NCI-H446 (cell line): ENCODE measurements at regions not wholly inside any gene's neighbourhood (a gene's known extent, or its start where the extent isn't known, plus 50 kb on each side); places are given as distances from the start of the nearest gene placed in this dataset.

ENCODE experiments used
- DNase-seq, 2 experiments: peaks; one replicate each; lab custom pipeline; 2025; lab: John Stamatoyannopoulos, UW

GRCh38 chr17:77394540-77395295 is 253.9 kb downstream of the SEC14L1 start:
- no peak for DNase-seq

DNA sequence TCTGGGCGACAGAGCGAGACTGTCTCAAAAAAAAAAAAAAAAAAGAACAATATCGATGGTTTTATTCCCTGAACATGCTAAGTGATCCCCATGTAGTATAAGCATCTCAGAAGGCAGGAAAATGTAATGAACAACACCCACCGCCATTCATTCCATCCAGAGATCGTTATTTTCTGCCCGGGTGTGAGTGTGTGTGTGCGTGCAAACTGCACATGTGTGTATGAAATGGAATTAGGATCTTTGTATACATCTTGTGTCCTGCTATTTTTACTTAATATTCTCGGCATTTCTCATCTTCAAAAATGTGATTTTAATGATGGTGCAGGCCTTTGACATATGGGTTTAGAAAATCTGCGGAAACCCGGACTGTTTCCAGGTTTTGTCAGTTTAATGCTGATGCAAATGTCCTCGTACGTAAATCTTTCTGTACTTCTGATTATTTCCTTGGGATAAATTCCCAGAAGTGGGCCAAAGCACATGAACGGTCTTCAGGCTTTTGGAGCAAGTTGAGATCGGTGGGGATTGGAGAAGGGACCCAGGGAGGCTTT is 254.8 kb downstream of the SEC14L1 start:
- no peak for DNase-seq

GRCh38 chr17:77396610-77397009 is 255.8 kb downstream of the SEC14L1 start:
- DNase-seq, result peak in 1 of 2 experiments; percentile 43

- no peak for DNase-seq
Observed at GRCh38 chr17:77398274-77398673, 257.5 kb downstream of the SEC14L1 start.

GRCh38 chr17:77399319-77399957 is 258.7 kb downstream of the SEC14L1 start:
- DNase-seq, result no peak

DNA sequence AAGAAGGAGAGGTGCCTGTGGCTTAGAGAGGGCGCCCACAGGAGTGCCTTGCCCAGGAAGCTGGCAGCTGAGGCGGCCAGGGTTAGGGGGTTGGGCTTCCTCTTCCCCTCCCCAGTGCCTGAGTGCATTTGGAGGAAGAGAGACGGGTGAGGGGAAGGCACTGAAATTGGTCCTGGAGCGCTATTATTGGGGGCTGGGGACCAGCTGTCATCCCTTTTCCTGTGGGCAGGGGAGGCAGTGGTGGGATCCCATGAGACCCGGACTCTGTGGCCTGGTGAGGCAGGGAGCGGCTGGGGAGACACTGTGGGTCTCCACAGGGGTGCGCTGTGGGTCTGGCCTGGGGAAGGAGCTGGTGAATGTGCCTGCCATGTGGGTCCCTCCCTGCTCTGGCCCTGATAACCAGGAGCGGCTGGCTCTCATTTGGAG is 259.7 kb downstream of the SEC14L1 start:
- peak in 1 of 2 experiments; percentile 65 for DNase-seq

GRCh38 chr17:77402159-77402731 is 261.5 kb downstream of the SEC14L1 start:
- DNase-seq, result no peak

DNA sequence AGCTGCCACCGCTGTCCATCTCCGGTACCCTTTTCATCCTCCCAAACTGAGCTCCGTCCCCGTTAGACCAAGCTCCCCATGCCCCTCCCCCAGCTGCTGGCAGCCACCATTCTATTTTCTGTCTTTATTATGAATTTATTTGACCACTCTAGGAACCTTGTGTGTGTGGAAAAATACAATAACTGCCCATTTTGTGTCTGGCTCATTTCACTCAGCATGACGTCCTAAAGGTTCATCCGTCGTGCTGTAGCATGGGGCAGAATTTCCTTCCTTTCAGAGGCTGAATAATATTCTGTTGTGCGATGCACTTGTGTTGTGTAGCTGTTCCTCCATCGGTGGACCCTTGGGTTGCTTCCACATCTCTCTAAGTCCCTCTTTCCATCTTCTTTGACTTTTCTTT is 263.1 kb downstream of the SEC14L1 start:
- DNase-seq, result no peak

DNA sequence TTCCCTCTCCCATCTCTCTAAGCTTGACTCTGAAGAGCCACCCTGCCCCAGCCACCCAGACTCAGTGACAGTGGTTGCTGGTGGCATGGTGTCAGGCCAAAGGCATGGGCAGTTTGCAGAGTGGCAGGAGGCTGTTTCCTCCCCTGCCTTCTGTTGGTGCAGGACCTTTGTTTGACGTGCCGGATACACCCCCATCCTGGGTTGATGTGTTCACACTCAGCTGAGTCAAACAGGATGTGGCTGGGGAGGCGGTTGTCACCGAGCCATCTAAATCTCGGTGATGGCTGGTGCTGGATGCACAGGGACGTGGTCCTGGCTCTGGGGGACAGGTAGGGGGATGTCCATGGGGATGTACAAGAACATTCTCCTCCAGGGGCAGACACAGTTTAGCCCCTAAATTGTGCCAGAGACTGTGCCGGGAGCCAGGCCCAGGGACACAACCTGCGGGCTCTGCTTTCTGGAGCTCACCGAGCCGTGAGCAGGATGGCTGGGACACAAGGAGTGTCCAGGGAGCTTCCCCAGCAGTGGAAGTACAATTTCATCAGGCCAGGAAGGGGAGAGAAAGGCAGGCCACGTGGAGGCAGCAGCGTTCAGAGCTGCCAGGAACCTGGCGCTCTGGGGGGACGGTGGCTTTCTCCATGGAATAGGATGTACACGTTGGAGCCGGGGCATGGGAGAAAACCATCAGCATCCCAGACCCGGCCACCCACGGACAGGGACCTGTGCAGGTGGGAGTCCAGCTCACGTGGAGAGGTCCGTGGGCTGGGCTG is 264.2 kb downstream of the SEC14L1 start:
- no peak for DNase-seq

DNA sequence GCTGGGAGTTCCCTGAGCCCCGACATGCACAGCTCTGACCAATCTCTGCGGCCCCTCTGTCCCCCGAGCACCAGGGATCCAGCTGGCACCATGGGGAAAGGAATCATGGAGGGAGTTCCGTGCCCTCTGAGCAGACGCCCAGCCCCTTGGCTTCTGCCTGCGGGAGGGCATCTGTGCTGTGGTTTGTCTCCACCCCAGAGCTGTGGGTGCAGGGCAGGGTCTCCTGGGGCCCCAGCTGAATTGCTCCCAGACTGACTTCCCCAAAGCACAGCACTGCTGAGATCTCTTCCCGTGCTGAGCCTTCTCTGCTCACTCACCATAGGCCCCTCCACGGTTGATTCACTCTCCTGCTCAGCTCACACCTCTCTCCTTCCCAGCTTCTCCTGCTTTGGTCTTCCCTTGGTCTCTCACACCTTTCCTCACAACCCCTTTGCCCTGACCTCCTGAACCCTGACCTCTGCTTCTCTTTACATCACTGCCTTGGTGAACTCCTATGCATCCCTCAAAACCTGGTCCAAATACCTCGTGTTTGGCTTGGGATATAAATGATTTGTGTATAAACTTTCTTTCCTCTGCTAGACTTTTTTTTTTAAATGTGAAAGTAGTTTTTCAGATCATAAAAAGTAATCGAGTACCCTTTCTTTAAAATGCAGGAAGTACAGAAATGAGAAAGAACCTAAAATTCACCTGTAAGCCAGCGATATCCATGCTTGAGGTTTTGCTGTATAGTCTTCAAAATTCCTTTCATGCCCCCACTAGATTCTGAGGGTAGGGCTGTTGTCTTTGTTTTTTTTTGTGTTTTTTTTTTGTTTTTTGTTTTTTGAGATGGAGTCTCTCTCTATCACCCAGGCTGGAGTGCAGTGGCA is 265.3 kb downstream of the SEC14L1 start:
- no peak for DNase-seq

DNA sequence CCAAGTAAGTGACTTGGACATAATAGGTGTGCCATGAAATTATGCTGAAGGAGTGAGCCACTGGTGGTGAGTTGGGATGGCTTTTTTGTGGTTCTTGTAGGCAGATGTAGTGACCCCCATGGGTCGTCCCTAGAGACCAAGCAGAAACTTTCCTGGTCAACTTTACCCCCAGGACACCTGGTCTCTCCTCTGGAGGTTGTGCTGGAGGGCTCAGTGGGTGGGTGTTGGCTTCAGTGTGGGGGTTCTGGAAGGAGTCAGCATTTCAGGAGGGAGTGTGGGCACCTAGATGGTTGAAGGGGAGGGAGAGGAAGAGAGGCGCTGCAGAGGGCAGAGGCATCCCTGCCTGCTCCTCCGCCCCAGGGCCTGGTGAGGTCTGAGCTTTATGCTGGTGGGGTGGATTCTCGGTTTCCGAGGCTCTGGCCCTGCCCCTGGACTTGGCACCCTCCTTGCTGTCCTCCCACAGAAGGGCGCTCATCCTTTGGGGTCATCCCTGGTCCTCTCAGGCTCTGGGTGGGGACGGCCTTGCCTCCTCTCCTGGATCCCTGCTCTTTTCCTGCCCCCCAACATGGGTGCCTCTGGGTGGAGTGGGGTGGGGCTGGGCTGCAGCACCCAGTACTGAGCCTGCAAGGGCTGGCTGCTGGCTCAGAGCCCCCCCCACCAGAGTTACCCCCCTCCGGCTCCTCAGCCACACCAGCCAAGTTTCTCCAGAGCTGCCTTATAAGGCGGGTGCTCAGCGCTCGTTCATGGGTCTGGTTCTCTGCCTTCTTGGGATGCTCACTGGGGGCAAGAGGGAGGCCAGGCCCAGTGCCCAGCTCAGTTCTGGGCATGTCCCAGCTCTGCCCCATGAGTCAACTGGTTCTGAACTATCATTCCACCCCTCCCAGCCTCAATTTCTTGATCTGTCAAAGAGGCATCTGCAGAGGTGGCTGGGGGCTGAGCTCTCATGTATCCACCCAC is 266.8 kb downstream of the SEC14L1 start:
- DNase-seq, result no peak

GRCh38 chr17:77408284-77408683 is 267.5 kb downstream of the SEC14L1 start:
- DNase-seq, result no peak

GRCh38 chr17:77409282-77410161 is 268.8 kb downstream of the SEC14L1 start:
- no peak for DNase-seq

DNA sequence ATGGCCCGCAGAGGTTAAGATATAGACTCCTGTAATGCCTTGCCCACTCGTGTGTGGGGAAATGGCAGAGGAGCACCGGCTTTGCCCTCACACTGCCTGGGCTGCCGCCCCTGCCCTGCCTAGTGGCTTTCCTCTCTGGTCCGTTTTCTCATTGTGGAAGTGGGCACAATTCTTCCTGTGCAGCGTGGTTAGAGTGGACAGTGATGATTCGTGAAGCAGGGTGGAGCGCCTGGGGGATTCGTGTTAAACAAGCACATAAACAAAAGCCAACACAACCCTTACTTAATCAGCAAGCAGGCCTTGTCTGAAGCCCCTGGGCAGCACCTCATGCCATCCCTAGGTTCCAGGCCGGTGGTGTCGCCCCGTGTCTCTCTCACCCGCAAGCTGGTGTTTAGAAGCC is 269.7 kb downstream of the SEC14L1 start:
- no peak for DNase-seq

DNA sequence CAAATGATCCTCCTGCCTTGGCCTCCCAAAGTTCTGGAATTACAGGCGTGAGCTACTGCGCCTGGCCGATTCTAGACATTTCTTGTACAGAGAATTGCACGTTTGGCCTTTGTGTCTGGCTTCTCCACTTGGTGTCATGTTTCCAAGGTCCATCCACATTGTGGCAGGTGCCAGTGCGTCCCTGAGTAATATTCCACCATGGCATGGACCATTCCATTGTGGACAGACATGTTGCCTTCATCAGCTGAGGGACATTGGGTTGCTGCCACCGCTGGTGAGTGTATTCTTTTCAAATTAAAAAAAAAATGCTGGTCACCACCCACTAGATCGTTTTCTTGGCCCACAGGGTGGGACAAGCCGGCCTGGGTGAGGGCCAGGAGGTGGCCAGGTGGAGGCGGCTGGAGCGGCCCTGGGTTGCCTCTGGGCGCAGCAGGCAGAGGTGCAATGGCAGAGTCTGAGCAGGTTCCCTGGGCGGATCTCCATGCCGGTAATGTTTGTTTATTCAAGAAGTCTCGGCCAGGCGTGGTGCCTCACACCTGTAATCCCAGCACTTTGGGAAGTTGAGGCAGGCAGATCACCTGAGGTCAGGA is 274.1 kb downstream of the SEC14L1 start:
- DNase-seq, result no peak

- DNase-seq, result no peak
Observed at GRCh38 chr17:77416105-77416713, 275.4 kb downstream of the SEC14L1 start.

DNA sequence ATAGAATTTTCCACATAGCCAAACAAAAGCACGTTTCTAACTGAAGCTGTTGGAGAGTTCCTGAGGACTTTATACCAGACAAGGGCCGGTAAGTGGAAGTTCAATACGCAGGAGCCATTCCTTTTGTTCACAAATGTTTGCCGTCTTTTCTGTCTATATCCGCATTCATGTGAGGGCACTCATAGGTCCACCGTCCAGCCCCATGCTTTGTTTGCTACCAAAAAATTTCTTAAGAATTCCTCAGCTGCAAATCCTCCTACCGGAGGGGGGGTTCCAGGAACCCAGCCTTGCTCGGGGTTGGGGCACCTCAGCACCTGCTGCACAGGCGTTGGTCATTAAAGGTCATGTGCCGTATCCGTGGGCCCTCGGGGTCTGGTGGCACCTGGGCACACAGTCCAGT is 276.8 kb downstream of the SEC14L1 start:
- no peak for DNase-seq

- DNase-seq, result no peak
Observed at GRCh38 chr17:77418609-77419008, 277.8 kb downstream of the SEC14L1 start.
